Fibroblast of upper back skin (primary cell): ENCODE measurements at regions not wholly inside any gene's neighbourhood (a gene's known extent, or its start where the extent isn't known, plus 50 kb on each side); places are given as distances from the start of the nearest gene placed in this dataset.
A peak's percentile ranks its signal among the peaks of the same experiment; 100 is the strongest.
"Not testable (repeated sequence)": the region's sequence is repeated elsewhere in the genome, so short reads cannot be mapped to it uniquely, and the experiment has no call there.

Experiments used
- DNase-seq: peaks from one replicate; pipeline ENCODE4 v3.0.0-alpha.2; 2013

DNA sequence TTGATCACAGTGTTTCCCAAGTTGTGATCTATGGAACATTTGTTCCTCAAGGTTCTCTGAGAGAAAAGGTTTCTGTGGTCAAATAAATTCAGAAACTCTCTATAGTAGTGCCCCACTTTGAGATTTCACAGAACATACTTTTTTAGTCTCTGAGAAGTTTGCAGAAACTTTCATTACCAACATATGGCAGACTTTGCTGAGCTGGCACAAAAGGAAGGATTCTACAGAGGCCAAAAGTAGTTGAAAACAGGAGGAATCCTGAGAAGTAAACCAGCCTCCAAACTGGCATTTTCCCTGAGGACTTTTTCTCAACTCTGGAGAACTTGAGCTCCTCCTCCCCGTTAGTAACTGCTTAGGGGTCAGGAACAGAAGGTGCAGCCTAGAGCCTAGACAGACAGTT, 117.8 kb upstream of the ESX1 start:
- no peak for DNase-seq

DNA sequence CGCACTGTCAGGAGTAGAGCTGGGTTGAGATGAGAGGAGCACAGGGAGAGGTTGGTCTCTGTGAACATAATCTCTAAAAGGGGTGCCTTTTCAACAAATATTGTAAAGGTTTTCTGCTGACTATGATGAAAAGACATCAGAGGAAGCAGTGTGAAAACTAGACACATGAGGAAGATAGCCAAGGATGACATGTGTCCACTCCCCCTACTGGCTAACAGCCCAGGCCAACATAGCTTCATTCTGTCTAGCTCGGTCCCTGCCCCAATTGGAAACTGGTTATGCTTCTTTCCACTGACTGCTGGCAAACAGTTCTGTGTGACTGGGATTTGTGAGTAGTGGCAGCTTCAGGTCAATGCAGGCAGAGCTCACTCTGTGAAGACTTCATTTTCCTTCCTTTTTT, 115.4 kb upstream of the ESX1 start:
- peak; percentile 2 for DNase-seq

DNA sequence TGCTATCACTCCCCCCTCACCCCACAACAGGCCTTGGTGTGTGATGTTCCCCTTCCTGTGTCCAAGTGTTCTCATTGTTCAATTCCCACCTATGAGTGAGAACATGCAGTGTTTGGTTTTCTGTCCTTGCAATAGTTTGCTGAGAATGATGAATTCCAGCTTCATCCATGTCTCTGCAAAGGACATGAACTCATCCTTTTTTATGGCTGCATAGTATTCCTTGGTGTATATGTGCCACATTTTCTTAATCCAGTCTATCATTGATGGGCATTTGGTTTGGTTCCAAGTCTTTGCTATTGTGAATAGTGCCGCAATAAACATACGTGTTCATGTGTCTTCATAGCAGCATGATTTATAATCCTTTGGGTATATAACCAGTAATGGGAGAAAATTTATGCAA, 106.0 kb upstream of the ESX1 start:
- DNase-seq, result not testable (repeated sequence)

DNA sequence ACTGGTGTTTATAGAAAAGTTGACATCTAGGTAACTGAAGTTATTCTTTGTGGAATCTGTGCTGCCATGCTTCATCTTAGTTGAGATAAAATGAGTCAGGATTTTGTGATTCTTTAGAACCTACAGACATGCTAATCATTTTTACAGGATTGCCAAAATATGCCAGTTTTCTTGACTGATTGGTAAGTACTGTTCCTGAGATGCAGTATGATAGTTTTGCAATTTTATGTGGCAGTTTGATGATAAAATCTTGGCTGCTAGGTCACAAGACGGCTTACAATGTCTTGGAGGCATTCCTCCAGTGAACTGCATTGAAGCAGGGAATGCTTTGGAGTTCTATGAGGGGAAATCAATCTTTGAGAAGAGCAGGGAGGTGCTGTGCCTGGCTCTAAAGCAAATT, 104.4 kb upstream of the ESX1 start:
- DNase-seq, result no peak

DNA sequence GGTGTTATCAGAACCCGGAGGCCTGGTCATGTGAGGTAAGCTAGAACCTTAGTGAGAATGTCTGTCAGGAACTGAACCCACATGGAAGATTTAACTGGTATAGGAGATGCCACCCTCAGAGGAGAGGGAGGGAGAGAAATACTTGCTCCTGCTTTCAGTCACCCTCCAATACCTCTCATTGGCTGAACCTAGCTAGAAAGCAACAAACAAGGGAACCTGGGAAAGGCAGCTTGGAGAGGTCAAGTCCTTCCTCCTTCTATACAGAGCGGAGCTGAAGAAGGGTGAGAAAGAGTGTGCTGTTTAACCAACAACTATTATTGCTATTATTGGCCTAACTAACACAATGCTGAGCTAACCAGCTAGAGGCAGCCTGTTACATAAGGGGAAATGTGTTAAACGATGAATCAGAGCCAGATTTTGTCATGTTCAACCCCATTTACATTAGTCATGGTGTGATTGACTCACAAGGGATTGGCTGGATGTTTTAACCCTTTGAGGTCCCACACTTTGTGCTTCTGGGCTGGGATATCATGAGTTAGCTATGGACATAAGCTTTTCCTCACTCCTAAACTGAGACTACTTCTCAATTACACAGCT, 96.5 kb upstream of the ESX1 start:
- DNase-seq, result peak; percentile 84

DNA sequence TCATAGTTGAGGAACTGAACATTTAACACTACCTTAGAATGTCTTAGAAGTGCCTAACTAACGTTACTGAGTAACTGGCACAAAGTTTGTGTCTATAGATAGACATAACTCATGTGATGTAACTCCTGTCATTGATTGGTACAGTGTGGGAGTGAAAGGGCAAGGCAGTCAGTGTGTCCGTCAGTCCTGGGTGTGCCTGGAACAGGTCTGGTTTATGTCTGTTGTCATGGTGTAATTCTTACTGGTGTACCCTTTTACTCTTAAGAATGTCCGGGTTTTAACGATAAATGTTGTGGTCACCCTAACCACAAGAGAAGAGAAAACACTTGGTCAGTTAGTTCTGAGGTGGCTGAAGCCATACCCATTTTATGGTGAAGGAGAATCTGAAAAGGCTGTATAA, 93.1 kb upstream of the ESX1 start:
- no peak for DNase-seq

DNA sequence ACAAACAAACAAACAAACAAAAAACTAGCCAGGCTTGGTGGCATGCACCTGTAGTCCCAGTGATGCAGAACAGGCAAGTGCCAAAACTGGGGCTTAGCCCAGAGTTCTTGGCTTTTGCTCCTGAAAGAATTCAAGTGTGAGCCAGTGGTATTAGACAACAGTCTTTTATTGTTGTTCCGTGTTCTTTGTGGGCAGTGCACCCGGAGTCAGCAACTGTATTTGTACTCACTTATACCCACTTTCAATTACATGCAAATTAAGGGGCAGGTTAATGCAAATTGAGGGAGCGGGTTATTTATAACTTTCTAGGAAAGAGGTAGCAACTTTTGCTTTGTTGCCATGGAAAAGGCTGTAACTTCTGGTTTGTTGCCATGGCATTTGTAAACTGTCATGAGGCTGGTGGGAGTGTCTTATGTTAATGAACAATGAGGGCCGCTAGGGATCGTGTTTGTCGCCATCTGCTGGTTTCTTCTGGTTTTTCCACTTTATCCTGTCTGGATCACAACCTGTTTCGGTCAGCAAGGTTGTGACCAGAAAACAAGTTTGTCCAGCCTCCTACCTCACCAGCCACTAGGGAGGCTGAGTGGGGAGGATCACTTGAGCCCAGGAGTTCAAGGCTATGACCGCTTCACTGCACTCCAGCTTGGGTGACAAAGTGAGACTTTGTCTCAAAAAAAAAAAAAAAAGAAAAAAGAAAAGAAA, 88.8 kb upstream of the ESX1 start:
- peak; percentile 57 for DNase-seq

DNA sequence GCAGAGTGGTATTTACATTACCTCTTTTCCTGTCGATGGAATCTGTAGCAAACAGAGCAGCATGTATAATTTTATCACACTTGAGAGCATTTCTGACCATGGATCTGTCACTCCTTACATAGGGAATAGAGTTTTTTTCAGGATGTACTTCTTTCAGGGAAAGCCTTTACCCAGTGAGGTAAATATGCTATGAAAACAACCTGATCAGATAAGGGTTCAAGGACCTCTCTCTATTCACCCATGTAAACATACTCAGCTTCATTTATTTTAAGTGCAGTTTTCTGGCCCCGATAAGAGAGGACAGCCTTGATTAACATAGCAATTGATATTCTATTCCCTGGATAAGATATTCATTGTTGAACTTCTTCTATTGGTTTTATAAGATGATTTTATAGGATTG, 87.3 kb upstream of the ESX1 start:
- no peak for DNase-seq

DNA sequence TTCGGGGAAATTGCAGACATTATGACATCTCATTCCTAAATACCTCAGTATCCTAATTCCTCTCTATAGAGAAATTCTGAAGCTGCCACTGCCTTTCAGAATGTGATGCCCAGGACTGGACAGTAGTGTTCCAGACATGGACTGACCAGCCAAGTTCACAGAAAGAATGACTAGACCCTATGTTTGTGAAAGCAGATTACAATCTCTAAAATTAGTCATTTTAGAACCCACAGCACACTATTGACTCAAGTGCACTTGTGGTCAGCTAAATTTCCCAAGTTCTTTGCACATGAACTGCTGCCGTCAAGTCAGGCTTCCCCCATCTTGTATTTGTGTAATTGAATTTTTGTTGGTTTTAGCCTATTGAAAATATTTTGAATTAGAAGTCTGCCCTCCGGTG, 81.0 kb upstream of the ESX1 start:
- DNase-seq, result peak; percentile 76

DNA sequence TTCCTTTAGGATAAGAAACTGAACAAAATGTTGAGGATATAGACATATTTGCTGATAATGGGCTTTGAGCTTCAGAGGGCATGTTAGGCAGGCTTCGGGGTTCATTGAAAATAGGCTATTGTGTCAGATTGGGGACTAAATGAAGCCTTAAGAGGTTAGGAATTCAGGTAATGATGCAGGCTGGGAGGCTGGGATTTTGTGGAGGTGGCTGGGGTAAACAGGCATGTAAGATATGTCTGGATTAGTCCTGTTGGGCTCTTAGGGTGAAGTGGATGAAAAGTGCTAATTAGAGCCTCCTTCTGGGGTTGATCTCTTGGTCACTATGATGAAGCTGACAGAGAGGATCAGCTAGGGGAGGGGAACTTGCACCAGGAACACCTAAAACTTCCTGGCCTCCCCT, 80.2 kb upstream of the ESX1 start:
- DNase-seq, result no peak

DNA sequence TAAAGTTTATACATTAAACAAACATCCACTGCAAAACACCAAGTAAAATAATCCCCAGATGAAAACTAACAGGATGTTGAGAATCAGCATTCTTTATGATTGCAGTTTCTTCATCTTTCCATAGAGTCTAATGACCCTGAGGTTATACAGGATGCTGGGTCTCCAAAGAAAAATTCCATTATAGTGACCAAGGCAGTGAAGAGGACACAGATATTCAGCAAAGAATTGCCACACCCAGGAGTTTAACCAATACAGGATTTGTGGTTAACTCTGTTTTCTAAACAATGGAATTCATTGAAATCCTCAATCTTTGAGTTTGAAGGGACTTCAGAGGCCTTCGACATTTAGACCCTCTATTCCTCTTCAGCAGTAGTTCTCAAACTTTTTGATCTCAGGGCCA, 76.2 kb upstream of the ESX1 start:
- DNase-seq, result peak; percentile 70

DNA sequence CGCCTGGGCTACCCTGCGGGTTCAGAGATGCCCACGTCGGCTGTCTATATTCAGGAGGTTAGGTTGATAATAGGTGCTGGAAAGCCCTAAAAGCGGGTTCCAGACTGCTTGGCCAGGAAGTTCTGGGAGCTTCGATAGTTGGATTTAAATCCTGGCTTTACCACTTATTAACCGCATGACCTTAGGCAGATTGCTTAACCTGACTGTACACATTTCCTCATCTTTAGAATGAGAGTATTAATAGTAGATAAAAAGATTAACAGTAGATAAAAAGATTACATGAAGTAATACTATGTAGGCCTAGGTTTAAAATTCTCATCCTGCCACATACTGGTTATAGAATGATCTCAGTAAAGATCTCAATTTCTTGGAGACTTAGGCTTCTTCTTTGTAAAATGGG, 75.0 kb upstream of the ESX1 start:
- DNase-seq, result no peak

DNA sequence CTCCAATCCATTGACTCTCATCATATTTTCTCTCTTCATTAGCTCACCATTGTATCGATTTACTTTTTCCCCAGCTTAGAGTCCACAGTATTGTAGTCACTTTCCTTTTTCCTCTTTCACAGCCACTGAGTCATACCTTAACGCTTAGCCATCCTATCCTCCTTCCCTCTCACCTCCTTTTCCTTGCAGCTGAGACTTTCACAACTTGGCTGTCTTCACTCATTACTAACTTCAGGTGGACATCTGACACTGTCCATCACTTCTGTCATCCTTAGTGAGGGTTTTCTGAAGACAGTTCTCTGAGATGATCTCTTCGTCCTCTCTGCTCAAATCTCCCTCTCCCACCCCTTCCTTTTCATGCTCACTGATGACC, 70.5 kb upstream of the ESX1 start:
- no peak for DNase-seq

DNA sequence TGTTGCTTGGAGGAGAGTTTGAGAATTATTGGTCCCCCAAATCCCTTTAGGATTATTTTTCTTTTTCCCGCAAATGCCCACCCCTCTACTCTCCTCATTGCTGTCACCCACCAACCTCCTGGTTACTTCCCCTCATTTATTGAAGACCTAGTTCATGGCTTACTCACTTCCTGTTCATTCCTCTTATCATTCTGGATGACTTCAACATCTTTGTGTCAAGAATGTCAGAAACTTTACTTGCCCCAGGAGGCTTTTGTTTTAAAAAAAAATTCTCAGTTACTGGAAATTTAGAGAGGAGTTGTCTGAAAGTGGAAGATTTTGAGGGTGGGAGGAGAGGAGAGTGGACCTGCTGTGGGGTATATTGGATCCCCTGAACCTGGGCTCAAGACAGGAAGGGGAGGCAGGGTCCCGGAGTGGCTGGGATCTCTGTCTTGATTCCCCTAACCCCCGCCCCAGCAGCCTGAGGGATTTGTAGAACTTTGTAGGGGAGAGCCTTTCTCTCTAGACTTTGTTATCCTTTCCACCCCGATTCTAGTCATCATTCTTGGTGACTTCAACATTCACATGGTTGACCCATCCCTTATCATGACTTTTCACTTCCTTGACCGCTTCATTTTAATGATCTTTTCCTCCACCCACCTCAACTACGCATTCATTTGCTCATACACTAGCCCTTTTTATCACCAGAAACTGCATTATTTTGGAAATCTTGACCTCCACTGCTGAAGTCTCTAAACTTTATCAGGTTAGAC, 69.9 kb upstream of the ESX1 start:
- no peak for DNase-seq

DNA sequence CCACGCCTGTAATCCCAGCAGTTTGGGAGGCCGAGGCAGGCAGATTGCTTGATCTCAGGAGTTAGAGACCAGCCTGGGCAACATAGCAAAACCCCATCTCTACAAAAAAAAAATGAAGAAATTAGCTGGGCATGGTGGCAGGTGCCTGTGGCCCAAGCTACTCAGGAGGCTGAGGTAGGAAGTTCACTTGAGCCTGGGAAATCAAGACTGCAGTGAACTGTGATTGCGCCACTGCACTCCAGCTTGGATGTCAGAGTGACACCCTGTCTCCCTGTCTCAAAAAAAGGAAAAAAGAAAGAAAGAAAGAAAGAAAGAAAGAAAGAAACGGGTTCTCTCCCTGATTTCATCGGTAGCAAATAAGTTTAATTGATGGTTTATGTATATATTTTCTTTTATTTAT, 64.6 kb upstream of the ESX1 start:
- DNase-seq, result no peak

DNA sequence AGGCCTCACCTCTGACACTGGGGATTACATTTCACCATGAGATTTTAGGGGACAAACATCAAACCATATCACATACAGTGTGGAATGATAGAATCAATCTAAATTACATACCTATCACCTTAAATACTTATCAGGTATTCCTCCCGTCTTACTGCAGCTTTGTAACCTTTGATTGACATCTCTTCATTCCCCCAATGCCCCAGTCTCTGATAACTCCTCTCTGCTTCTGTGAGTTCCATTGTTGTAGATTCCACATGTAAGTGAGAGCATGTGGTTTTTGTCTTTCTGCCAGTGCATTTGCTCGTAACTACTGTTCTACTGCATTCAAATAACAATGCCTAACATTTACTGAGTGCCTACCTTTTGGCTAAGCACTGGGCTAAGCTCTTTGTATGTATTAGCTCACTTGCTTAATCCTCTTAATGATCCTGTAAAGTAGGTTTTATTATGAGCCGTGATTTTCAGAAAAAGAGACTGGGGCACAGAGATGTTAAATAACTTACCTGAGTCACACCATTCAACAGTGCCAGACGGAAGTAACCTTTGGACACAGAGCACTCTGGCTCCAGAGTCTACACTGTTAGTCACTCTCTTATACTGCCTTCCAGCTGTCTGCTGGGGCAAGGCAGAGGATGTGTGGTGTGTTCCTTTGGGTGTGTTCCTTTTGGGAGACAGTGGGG, 63.7 kb upstream of the ESX1 start:
- peak; percentile 27 for DNase-seq

DNA sequence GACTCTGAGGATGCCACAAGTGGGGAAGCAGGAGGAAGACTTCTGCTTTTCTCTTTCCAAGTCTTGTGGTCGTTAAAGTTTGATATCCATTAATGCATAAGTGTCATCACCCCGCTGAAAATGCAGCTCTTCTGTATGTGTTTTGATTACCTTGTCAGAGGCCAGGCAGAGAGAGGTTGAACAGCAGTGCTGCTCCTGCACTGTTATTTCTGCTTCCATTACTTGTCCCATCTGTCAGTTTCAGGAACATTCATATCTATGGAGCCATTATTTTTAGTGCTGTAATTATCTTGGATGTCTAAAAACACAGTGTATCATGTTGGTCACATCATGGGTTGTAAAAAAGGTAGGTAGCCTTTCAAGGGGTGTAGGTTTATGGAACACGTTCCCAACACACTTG, 62.0 kb upstream of the ESX1 start:
- DNase-seq, result no peak

DNA sequence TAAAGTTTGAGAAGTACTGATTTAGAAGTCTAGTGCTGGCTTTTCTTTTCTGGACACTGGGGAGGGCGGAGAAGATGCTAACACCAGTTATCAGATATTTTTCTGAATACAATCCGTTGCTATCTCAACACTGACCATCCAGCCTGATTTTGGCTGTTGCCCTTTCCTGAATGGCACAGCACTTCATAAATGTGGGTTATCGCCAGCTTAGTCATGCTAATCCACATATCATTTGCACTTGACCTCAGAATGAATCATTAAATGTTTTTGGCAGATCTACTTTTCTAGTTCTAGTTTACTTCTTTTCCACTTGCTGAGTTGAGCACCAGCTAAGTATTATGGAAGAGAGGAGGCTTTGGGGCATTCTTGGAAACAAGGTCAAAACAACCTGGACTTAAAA, 60.8 kb upstream of the ESX1 start:
- peak; percentile 38 for DNase-seq

DNA sequence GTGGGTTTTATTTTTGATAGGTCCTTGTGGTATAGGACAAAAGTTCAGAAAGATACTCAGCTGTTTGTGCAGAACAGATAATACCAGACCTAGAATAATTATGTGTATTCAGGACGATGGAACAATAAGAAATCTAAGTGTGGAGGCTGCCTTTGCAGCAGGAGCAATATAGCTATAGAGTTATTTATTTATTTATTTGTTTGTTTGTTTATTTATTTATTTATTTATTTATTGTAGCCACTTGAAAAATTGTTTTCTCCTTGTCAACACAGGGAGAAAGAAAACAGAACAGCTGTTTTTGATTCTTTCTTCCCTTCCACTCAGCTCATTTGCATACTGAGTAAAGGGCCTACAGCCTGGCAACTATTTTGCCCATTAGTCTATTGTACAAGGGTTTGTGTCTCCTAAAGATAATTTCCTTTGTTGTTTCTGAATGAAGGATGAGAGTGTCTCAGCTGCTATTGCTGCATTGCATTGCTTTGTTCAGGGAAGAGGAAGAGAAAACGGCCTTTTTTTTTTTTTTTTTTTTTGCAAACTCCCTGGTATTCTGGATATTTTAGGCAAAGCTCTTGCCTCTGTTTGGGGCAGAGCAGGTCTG, 56.0 kb upstream of the ESX1 start:
- DNase-seq, result no peak

DNA sequence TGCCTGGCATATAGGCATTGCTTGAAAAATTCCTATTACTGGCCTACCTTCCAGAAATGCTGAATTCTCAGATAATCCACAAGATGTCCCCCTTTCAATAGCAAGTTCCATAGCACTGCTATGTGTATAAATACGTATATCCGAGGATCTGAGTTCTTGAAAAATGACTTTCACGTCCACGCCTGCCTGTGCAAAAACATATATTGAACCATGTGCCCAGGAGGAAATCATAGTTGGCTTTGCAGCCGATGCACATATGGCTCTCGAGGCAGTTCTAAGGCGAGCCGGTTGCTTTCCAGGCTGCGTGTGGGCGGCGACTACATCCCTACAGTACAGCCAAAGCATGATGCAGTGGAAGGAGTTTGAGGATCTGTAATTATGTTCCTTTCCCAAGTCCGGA, 55.4 kb upstream of the ESX1 start:
- DNase-seq, result peak; percentile 43

DNA sequence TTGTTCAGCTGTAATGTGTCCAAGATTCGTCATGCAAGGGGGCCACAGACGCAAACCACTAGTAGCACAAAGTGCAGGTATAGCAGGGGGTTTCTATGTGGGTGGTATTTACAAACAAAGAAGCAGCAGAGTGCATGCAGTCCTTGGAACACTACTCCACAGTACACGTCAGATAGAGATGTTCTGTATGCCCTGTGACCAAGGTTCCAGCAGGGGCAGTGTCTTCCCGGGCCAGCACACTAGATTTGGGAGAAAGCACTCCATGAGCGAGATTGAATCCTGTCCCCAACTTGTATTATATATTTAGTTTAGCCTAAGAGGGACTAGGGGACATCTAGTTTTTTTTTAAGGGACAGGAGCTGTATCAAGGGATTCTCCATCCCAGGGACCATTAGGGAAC, 54.4 kb upstream of the ESX1 start:
- DNase-seq, result no peak

DNA sequence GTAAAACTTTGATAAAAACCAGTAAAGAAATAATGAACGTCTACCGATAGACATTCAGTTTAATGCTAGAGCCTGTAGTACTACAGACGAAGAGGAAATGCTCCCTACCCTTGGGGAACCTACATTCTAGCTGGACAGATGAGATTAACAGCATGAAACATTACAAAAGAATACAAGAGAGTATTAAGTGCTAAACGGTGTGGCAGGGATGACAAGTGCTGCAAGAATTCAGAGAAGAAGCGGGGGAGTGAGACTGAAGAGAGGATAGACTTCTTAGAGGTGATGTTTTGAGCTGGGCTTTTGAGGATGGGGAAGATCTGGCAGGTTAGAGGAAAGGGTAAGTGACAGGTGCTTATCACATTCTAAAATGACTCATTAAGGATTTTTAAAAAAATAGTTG, 52.6 kb upstream of the ESX1 start:
- DNase-seq, result peak; percentile 10

DNA sequence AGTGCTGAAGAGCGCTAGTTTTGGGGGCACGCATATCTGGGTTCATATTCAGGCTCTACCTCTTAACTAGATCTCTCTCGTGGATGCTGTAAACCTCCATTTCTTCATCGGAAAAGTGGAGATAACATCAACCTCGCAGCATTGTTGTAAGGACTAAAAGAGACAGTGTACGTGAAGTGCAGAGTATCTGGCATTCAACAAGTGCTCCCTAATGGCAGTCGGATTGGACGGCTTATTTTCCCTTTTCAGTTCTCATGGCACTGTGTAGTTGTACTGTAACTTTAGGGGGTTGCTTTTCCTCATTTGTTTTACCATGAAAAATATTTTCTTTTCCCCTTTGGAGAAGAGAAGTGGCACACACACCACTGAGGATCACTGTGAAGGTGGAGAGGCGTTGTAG, 51.4 kb upstream of the ESX1 start:
- DNase-seq, result no peak
